GM18508 (cell line): ENCODE measurements at regions not wholly inside any gene's neighbourhood (a gene's known extent, or its start where the extent isn't known, plus 50 kb on each side); places are given as distances from the start of the nearest gene placed in this dataset.
"Not testable (repeated sequence)": the region's sequence is repeated elsewhere in the genome, so short reads cannot be mapped to it uniquely, and the experiment has no call there.

Experiments
- ATAC-seq: cut with Tn5 transposase; IDR thresholded peaks from one replicate; pipeline ENCODE4 v1.9.1; 2021; ENCODE audit warnings: moderate number of reproducible peaks; ENCODE audit not compliant: insufficient read depth, unreplicated experiment

DNA sequence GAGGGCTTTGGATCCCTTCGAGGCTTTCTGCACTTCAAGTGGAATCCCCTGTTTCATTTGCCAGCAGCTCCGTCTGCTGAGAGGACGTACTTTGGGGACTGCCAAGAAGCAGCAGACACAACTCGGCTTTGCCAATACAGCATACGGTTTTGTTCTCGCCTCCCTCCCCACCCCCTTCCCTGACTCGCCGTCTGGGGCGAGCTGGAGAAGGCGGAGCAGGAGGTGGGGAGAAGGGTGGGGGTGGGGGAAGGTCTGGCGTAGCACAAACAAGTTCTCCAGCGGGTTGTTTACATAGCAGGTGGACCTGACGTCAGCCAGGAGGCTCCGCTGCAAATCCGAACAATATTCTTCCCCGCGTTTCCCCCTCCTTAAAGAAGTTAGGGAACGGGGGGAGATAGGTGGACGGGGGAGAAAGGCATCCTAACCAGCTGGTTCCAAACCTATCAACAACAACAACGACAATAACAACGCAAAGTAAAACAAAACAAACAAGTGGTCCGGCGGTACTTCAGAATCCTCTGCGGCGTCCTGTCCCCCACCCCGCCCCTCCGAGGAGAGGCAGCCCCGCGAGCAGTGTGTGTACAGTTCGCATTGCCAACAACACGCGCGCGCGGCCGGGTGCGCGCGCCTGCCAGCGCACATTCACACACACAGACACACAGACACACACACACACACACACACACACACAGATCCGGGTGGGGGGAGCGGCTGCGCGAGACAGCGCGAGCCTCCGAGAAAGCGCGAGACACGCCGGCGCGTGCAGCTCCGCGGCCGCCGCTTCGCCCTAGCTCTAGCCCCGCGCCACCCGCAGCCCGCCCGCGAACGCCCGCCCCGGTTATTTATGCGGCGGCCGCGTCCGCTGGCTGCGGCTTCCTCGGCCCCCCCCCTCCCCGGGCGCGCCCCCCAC, 167.0 kb upstream of the PPP1R3A start:
- no peak for ATAC-seq

GRCh38 chr7:114085313-114085591, 166.4 kb upstream of the PPP1R3A start:
- no peak for ATAC-seq

DNA sequence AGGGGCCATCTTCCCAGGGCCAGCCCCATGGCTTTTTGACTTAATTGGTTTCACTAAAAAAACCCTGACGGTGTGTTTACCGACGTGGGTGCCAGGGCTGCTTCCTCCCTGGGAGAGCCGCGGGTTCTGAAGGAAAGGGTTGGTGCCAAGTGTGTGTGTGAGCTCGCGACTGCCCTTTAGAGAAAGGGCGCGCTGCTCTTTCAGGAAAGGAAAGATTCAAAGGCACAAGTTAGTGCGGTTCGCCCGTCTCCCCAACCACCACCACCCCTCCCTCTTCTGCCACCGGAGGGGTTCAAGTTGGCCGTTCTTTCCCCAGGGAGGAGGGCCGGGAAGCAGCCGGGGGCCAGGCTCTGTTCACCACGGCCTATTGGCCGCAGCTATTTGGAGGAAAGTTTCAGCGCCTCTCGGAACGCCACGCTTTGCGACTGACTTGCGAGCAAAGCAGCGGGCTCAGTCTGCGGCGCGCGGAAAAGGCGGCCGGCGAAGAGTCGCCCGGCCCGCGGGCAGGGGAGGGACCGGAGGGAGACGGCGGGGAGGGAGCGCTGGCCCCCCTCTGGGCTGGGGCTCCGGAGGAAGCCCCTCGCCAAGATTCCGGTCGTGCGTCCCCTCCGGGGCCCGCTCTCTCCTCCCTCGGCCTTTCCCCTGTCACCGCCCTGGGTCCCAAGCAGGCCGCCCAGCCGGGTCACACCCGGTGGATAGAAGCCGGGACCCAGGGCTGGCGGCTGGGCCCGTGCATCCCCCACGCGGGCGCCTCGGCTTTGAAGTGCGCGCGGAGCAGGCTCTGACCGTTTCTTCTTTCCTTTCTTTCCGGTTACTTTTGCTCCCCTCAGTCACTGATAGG, 165.9 kb upstream of the PPP1R3A start:
- ATAC-seq: no peak

- no peak for ATAC-seq
Measured at GRCh38 chr7:114084002-114084471, 165.2 kb upstream of the PPP1R3A start.

DNA sequence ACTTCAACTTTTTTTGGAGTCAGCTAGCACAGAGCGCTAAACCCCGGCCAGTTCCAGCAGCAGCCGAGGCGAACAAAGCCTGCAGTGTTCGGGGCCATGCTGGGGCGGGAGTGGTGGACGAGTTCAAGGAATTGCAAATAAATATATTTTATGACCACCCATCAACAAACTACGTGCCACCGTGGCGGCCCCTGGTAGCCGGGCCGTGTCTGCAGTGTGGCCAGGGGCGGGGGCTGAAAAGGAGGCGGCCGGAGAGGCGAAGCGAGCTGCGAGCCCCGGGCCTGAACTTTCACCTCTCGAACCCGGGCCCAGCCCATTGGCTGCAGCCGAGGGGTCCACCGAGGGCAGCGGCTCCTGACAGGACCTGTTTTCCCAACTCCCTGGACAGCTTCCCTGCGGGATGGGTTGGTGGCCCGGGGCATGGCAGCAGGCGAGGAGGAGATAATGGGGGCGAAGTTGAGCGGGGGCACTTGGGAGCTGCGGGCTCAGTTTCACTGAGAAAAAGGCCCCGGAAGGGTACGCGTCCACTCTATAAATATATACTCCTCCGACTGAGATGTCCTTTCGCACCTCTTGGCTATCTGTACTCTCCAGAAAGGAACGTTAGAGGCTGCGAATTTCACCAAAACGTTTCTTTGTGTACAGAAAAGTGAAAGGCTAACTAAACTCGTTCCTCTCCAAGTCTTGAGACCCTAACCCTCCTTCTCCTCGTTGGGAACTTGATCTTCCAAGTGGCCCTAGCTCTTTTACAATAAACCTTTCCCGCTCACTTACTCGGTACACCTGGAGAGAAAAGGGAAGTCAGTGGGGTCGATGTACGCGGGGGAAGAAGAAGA, 164.6 kb upstream of the PPP1R3A start:
- ATAC-seq: no peak

- ATAC-seq: no peak
Measured at GRCh38 chr7:114082642-114083165, 163.9 kb upstream of the PPP1R3A start.

DNA sequence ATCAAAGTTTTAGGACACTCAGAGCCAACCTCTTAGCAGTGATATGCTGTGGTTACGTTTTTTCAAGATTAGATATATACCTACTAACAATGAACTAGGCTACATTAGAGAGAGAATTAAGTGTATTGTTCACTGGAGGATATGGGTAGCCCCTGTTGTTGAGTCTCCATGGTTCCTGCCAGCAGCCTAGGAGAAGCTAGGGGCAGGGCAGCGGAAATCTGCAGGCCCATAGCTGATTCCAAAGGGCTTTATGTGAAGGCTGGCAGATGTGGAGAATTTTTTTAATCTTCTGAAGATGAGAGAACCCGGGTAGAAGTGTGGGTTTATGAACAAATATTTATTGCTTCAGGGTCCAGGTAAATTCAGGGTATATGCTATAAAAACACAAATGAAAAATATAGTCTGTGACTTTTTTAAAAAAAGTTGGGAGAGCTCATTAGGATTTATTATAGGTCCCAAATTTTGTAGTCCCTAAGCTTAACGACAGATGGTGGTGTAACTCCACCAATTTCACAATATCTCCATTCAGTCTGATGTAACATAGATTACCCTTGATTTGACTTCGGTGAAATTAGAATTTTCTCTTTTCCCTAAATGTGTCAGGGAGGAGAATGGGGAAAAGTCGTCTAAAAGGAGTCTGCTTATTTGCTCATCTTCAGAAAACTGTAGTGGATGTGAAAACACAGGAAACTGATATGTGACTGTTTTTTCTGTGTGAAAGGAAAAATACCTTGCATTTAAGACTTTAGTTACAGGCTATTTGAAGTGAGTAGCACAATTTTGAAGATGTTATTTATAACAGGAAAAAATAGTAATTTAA, 163.0 kb upstream of the PPP1R3A start:
- ATAC-seq: no peak

DNA sequence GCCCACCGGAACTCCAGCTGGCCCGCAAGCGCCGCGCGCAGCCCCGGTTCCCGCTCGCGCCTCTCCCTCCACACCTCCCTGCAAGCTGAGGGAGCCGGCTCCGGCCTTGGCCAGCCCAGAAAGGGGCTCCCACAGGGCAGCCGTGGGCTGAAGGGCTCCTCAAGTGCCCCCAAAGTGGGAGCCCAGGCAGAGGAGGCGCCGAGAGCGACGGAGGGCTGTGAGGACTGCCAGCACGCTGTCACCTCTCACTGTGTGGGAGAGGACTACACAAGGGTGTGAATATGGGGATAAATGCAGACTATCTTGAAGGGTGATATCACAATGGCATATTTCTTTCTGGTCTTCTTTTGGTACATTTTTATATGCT, 158.3 kb upstream of the PPP1R3A start:
- not testable (repeated sequence) for ATAC-seq

DNA sequence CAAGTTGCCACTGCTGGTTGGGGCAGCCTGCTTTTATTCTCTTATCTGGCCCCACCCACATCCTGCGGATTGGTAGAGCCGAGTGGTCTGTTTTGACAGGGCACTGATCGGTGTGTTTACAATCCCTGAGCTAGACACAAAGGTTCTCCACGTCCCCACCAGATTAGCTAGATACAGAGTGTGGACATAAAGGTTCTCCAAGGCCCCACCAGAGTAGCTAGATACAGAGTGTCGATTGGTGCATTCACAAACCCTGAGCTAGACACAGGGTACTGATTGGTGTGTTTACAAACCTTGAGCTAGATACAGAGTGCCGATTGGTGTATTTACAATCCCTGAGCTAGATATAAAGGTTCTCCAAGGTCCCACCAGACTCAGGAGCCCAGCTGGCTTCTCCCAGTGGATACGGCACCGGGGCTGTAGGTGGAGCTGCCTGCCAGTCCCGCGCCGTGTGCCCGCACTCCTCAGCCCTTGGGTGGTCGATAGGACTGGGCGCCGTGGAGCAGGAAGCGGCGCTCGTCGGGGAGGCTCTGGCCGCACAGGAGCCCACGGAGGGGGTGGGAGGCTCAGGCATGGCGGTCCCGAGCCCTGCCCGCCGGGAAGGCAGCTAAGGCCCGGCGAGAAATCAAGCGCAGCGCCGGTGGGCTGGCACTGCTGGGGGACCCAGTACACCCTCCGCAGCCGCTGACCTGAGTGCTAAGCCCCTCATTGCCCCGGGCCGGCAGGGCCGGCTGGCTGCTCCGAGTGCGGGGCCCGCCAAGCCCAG, 157.8 kb upstream of the PPP1R3A start:
- ATAC-seq: not testable (repeated sequence)

DNA sequence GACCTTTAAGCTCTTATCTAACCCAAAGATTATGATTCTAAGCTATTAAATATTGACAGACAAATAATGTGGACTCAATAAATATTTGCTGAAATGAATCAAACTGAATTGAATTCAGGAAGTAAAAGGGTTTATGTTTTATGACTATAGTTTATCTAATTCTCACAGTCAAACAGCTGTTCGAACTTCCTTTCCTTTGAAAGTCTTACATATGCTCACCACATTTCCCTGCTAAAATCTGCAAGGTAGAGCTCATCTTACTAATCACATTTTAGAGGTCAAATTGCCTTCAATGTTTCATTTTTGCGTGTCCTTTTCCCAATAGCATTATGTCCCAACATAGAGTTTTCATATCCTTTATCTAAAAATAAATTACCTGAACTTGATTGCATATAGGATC, 154.9 kb upstream of the PPP1R3A start:
- ATAC-seq: no peak

- ATAC-seq: no peak
Measured at GRCh38 chr7:114070246-114070645, 151.4 kb upstream of the PPP1R3A start.

- no peak for ATAC-seq
Measured at GRCh38 chr7:114062810-114063209, 144.0 kb upstream of the PPP1R3A start.

DNA sequence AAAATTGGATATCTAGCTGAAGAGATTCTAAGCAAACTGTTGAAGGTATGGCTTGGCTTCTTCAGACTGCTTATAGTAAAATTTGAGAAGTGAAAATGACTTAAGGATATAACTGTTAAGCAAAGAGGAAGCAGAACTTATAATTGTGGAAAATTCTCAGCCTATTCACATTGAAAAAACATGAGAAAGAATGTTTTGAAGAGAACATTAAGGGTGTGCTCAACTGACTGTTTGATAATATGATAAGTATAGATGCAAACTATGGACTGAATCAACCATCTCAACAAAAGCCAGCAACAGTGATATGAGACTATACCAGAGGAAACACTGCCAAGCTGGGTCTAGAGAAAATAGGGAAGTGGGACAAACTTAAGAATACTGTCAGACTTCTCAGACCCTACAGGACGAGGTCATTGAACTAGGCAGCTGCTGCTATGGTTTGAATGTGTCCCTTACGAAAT, 133.1 kb upstream of the PPP1R3A start:
- peak; percentile 78 for ATAC-seq

DNA sequence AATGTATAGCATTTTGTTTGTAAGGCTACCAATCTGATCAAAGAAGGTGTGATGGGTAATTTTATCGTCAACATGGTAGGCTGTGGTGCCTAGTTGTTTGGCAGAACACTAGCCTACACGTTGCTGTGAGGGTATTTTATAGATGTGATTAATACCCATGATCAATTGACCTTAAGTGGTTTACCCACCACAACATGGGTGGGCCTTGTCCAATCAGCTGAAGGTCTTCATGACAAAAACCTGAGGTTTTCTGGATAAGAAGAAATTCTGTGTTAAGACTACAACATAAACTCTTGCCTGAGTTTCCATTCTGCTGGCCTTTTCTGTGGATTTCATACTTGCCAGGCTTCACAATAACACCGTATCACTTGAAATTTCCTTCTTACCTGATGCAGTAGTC, 131.8 kb upstream of the PPP1R3A start:
- no peak for ATAC-seq

DNA sequence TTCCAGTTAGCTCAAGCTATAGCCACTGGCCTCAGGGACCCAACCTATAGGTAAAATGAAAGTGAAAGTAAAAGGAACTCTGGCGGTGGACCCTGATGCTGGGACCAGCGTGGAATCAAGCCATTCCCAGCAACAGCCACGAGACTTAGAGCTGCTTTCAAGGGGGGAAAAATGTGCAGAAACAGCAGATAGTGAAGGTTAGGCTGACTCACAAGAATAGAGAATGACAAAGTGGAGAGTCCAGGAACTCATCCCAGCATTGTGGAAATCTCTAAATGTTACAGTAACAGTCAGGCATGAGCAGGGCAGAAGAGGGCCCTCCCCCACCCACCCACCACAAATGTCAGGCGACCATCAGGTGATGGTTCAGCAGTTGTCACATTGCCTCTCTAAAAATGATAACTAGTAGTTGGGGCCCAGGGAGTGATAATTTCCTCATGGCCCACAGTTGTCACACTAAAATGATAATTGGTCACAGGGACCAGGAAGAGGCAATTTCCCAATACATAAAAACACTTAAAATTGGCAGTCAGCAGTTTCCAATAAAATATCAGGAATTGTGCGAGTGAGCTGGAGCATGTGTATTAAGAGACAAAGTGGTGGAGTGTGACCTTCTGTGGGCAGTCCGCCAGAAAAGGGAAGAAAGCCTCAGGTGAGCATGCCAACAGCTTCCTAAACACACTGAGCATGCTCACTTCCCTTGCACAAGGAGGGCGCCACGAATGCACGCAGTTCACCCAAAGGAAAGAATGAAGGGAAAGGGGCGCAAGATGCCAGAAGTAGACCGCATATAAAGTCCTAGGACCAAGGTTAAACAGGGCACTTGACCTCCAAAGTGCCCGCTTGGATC, 129.8 kb upstream of the PPP1R3A start:
- ATAC-seq: no peak

- ATAC-seq: no peak
Measured at GRCh38 chr7:114047889-114048288, 129.1 kb upstream of the PPP1R3A start.

GRCh38 chr7:114033475-114033874, 114.7 kb upstream of the PPP1R3A start:
- no peak for ATAC-seq
